ENCODE measurements at regions not wholly inside any gene's neighbourhood (a gene's known extent, or its start where the extent isn't known, plus 50 kb on each side); places are given as distances from the start of the nearest gene placed in this dataset.

- TF ChIP-seq ZBTB11 (tag by site-specific recombination; conservative IDR thresholded peaks at IDR 0.05; ENCODE audit: low read depth): no peak
- 0 out of 2 replicates have a peak, but pooled peaks have one; percentile 52 for TF ChIP-seq CTCF (tag by site-specific recombination; IDR thresholded peaks at IDR 0.05)
Observed at GRCh38 chr7:18345641-18346234, 149.8 kb upstream of the HDAC9 start (continued).

GRCh38 chr7:18347170-18347569 lies 148.4 kb upstream of the HDAC9 start:
- no peaks in the 10 kb centered on the region for H3K9me3 ChIP-seq (ENCODE audit: control insufficient read depth, insufficient read depth, low read depth, low read length)
- ChIA-PET POLR2A (no interaction called here), CTCF (interaction anchor here (0.7 to 4.7 kb wide), 3 partner anchors 57 to 665 kb away, joined by 3 to 42 read pairs (median 3); no protein-coding TSS in a partner anchor)
- no peaks in the 10 kb centered on the region for H3K4me1 ChIP-seq (ENCODE audit: control insufficient read depth, insufficient read depth, low read length)
- H3K4me3 ChIP-seq (ENCODE audit: low read depth, low read length): no peak overlapping the region
- H3K36me3 ChIP-seq (ENCODE audit: control insufficient read depth in 2 of 2, insufficient read depth in 1 of 2, low read length in 2 of 2): no peaks in the 10 kb centered on the region
- no peak for TF ChIP-seq YY2 (tag by site-specific recombination; IDR thresholded peaks at IDR 0.05)
- no peak for TF ChIP-seq ZNF140 (tag by site-specific recombination; IDR thresholded peaks at IDR 0.05)
- no peak for TF ChIP-seq GLIS1 (tag by site-specific recombination; IDR thresholded peaks at IDR 0.05)
- no peak for TF ChIP-seq ZFP69B (tag by site-specific recombination; IDR thresholded peaks at IDR 0.05)
- no peak for TF ChIP-seq ZNF133 (tag by site-specific recombination; IDR thresholded peaks at IDR 0.05)
- no peak for TF ChIP-seq ZNF514 (tag by site-specific recombination; IDR thresholded peaks at IDR 0.05)
- no peak for TF ChIP-seq CTCF (tag by site-specific recombination; IDR thresholded peaks at IDR 0.05)
- TF ChIP-seq EGR2 (tag by site-specific recombination; IDR thresholded peaks at IDR 0.05; ENCODE audit: low read depth): no peak
- TF ChIP-seq ZNF174 (tag by site-specific recombination; IDR thresholded peaks at IDR 0.05): no peak
- no peak for TF ChIP-seq ZNF280C (tag by site-specific recombination; IDR thresholded peaks at IDR 0.05)
- TF ChIP-seq ZNF621 (tag by site-specific recombination; IDR thresholded peaks at IDR 0.05): no peak
- TF ChIP-seq SCRT2 (tag by site-specific recombination; IDR thresholded peaks at IDR 0.05): no peak
- TF ChIP-seq ZNF266 (tag by site-specific recombination; IDR thresholded peaks at IDR 0.05; ENCODE audit: low read depth): no peak
- no peak for TF ChIP-seq ZNF624 (tag by site-specific recombination; IDR thresholded peaks at IDR 0.05)
- no peak for TF ChIP-seq ZNF629 (tag by site-specific recombination; IDR thresholded peaks at IDR 0.05)
- no peak for TF ChIP-seq ZSCAN16 (tag by site-specific recombination; IDR thresholded peaks at IDR 0.05)
- TF ChIP-seq OSR2 (tag by site-specific recombination; IDR thresholded peaks at IDR 0.05): no peak
- no peak overlapping the region for H3K27ac ChIP-seq (ENCODE audit: extremely low read depth, low read depth, low read length)
